ENCODE measurements at regions not wholly inside any gene's neighbourhood (a gene's known extent, or its start where the extent isn't known, plus 50 kb on each side); places are given as distances from the start of the nearest gene placed in this dataset.

GRCh38 chr5:136810261-136810801, 445.0 kb upstream of the TRPC7 start:
- Histone ChIP-seq H2BK20ac (ENCODE audit: low read depth, low read length) (no peak overlapping the region), H3K9me1 (ENCODE audit: insufficient read depth, low read length) (peaks cover 4% of the 10 kb centered on the region; the same call in 1 of the 2 replicates), H3K9me3 (ENCODE audit: control insufficient read depth, insufficient read depth, low read length) (0 out of 2 replicates have a peak, but pooled peaks cover 1% of the 10 kb centered on the region), H2BK5ac (ENCODE audit: low read depth, low read length, poor library complexity, severe bottlenecking) (peak overlapping the region; percentile 56), H4K91ac (ENCODE audit: insufficient read depth, low read depth, low read length) (0 out of 2 replicates have a peak overlapping the region, but pooled peaks have one; percentile 33), H2AFZ (replicated peaks; ENCODE audit: low read length, poor library complexity) (peak overlapping the region; percentile 34), H3K4ac (ENCODE audit: low read depth, low read length) (peak overlapping the region; percentile 19; the same call in 1 of the 2 replicates), H3K18ac (ENCODE audit: low read depth, low read length) (no peak overlapping the region), H3K56ac (ENCODE audit: extremely low read depth, insufficient read depth, low read length) (no peak overlapping the region), H3K27ac (ENCODE audit: insufficient read depth, low read length) (no peak overlapping the region), H4K5ac (ENCODE audit: low read depth, low read length) (no peak overlapping the region), H3K23ac (ENCODE audit: low read depth, low read length) (no peak overlapping the region), H4K20me1 (ENCODE audit: insufficient read depth, low read length) (no peaks in the 10 kb centered on the region), H3K79me1 (ENCODE audit: low read depth in 1 of 2, low read length in 2 of 2) (no peaks in the 10 kb centered on the region), H3K9ac (ENCODE audit: low read depth, low read length) (no peak overlapping the region), H2BK15ac (ENCODE audit: low read depth, low read length) (no peak overlapping the region), H3K14ac (replicated peaks; ENCODE audit: low read depth, low read length) (no peak overlapping the region), H3K4me1 (ENCODE audit: control insufficient read depth, insufficient read depth, low read length) (no peaks in the 10 kb centered on the region), H4K8ac (ENCODE audit: low read depth in 2 of 2, low read length in 2 of 2) (no peak overlapping the region), H3K4me2 (ENCODE audit: low read depth, low read length) (no peak overlapping the region; the same call in 1 of the 2 replicates), H2BK120ac (ENCODE audit: low read depth, low read length) (peak overlapping the region; percentile 10; the same call in 1 of the 2 replicates), H3K4me3 (ENCODE audit: insufficient read depth, low read depth, low read length) (no peak overlapping the region), H2AK5ac (ENCODE audit: low read depth, low read length) (no peak overlapping the region), H3K27me3 (ENCODE audit: control insufficient read depth, insufficient read depth, low read length) (no peaks in the 10 kb centered on the region), H2AK9ac (replicated peaks; ENCODE audit: low read depth, low read length, poor library complexity) (no peak overlapping the region), H3K36me3 (ENCODE audit: control insufficient read depth, insufficient read depth, low read length) (no peaks in the 10 kb centered on the region)
- dilution Hi-C loops (cut with HindIII; ENCODE audit: low sequenced_read_pairs, unreplicated experiment) (no loop called here), in situ Hi-C loops (cut with MboI; ENCODE audit: low sequenced_read_pairs) (no loop called here), intact Hi-C loops (cut with micrococcal nuclease) (no loop called here)
- 53% methylated on average over 2 of the region's 5 CpGs; no CpG with 5 or more reads in 1 of the 2 experiments for WGBS, 2 experiments (ENCODE audit: extremely low coverage in 2 of 2, insufficient read length in 1 of 2)
- ChIA-PET CTCF (interaction anchor here (1.2 to 1.5 kb wide), 2 partner anchors 9 to 510 kb away, joined by 3 read pairs; no protein-coding TSS in a partner anchor), POLR2A (ENCODE audit: unreplicated experiment) (no interaction called here)
- DNase-seq (peak; percentile 77), ATAC-seq (ENCODE audit: low read depth) (peak; percentile 35; the same call in 1 of the 2 replicates)
- no TSS peak for BruUV-seq (replicated peaks)
- TF ChIP-seq, protein P1, sequence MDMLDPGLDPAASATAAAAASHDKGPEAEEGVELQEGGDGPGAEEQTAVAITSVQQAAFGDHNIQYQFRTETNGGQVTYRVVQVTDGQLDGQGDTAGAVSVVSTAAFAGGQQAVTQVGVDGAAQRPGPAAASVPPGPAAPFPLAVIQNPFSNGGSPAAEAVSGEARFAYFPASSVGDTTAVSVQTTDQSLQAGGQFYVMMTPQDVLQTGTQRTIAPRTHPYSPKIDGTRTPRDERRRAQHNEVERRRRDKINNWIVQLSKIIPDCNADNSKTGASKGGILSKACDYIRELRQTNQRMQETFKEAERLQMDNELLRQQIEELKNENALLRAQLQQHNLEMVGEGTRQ (IDR thresholded peaks at IDR 0.05; ENCODE audit: low read depth, low read length): no peak
- TF ChIP-seq FOS (IDR thresholded peaks at IDR 0.05; ENCODE audit: low read depth, low read length): 0 out of 2 replicates have a peak, but pooled peaks have one; percentile 23

Data from IMR-90 (cell line).